Ureter (tissue), 1 donor: ENCODE measurements at regions not wholly inside any gene's neighbourhood (a gene's known extent, or its start where the extent isn't known, plus 50 kb on each side); places are given as distances from the start of the nearest gene placed in this dataset.

Experiments used
- DNase-seq: peaks from one replicate; pipeline ENCODE4 v3.0.0-alpha.2; 2020; ENCODE audit warnings: low spot score
- donor health status: DM: yes; HTN: yes; CAD: no.

DNA sequence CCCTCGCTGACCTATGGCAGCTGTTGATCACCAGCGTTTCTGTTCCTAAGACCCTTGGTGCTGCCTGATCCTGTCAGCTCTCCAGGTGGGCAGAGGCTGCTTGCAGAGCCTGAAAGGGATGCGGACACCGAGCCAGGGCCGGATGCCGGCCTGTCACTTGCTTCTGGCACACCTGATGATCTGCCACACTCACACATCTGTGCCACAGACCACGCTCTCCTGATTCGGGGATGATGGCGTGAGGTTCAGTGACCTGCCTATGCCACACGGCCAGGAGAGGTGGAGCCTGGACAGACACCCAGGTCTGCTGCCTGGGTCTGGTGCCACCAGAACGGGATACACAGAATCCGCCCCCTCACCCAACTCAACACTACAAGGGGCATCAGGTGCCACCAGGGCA, 129.4 kb upstream of the GLI2 start:
- no peak for DNase-seq

DNA sequence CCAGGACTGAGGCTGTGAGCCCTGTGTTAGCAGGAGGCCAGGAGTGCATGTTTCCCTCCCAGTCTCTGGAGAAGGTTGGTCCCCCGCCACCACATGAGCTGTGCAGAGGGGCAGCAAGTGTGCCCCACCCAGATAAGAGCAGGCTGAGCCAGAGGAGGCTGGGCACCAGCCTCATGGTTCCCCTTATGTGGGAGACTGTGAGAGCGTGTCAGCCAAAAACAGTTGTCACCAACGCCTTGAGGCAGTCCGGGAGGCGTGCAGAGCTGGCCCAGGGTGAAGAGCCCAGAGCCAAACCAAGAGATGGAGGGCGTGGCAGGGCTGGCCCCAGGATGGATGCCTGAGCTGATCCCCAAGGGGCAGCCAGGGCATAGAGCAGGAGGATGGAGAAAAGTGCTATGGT, 128.7 kb upstream of the GLI2 start:
- no peak for DNase-seq

DNA sequence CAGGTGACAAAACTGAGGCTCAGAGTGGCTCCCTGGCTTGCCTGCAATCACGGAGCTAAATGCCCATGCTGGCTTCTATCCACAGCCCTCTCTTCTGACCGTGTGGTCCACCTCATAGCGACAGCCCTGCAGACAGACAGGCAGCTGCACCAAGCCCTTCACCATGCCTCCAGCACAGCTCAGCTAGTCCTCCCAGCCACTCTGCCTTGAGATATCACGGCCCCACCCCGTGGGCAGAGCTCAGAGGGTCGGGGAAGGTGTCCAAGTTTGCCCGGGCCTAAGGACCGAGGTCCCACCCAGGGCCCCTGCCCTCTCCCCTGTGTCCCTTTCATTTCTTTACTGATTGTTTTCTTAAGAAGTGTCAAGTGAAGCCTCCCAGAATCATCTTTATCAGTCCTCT, 128.2 kb upstream of the GLI2 start:
- DNase-seq, result no peak

- DNase-seq, result no peak
Measured at GRCh38 chr2:120607996-120608395, 127.7 kb upstream of the GLI2 start.

DNA sequence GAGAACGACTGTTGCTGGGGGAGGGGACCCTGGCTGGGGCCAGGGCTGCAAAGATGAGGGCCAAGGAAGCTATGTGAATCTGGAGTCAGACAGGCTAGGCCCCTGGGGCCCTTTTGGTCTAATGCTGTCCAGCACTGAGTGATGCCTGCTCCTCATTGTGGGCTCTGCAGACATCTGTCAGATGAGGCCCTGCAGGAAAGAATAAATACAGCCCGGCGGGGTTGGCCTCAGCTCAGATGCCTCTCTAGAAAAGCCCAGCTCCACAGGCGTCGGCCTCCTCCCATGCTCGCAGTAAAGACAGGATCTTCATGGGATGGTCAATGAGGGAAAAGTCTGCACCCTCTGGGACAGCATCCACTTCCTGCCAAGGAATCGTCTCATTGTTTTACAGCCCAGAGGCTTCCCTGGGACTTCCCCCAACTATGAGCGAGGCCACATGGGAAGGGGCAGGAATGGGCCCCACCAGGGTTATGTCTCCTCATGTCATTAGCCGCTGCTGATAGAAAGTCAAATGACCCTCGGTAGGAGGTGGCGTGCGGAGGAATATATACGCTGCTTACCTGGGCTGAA, 125.8 kb upstream of the GLI2 start:
- DNase-seq, result no peak

- DNase-seq, result no peak
Measured at GRCh38 chr2:120611016-120611415, 124.7 kb upstream of the GLI2 start.

- DNase-seq, result no peak
Measured at GRCh38 chr2:120611961-120612360, 123.7 kb upstream of the GLI2 start.

GRCh38 chr2:120612471-120612870, 123.2 kb upstream of the GLI2 start:
- DNase-seq, result no peak

DNA sequence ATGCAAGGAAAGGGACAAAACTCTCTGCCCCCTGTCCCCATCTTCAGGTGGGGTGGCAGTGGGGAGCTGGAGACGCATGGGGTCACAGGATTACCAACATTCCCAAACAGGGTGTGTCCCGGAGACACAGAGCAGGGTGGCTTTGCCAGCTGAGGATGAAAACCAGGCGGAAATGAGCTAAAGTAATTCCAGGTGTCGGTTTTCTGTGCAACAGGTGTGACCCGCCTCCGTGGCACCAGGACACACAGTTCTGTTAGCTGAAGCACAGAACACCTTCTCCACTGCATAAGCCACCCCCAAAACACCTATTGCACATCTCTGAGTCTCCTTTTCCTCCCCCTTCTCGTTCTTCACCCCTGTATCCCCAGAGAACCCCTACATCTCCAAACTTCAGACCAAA, 122.7 kb upstream of the GLI2 start:
- DNase-seq, result no peak

DNA sequence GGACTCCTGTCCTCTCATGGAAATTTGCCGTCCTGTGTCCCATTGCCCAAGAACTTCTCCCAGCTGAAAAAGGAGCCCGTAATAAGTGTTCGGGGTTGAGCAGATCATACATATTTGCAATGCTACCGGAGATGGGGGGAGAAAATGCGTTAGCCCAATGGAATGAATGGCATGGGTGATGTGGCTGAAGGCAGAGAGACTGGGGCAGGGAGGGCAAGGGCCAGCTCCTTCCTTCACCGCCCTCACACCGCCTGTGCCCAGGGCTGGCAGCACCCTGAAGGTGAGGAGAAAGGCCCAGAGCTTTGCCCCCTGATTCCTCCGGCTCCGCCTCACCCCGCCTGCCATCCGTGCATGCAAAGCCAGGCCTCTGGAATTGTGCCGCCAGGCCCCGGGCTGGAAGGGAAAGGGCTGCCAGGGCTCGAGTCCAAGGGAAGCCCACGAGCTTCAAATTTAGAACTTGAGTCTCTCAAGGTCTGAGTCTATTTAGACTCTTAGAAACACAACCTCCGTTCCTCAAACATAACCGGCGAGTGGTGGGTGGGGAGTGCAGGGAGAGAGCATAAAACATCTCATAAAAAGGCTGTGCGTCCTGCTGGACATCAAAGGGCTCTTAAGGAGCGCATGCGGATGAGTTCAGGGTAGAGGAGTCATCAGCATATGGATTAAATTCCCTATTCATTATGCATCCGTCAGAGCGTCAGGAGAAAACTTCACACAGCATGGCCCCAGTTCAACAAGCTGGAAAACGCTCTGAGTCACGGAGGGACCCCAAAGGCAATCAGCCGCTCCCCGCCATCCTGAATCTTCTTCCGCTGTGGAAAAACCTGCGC, 121.7 kb upstream of the GLI2 start:
- DNase-seq, result no peak

- no peak for DNase-seq
Measured at GRCh38 chr2:120614901-120615300, 120.8 kb upstream of the GLI2 start.

GRCh38 chr2:120616261-120616660, 119.4 kb upstream of the GLI2 start:
- DNase-seq, result no peak

DNA sequence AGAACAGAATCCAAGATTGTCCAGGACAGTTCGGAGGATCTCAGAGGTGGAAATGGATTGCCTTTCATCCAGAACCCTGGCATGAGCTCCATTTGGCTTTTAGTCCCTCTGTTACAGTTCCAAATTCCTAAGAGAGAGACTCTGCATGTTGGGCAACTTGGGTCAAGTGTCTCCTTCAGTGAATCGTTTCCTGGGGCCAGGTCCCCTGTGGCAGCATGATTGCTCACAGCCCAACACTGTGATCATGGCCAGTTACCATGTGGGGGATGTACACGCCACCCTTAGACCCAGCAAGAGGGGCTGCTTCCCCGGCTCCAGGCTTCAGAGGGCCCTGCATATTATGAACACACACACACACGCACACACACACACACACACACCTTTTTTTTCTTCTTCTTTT, 118.6 kb upstream of the GLI2 start:
- DNase-seq, result no peak

DNA sequence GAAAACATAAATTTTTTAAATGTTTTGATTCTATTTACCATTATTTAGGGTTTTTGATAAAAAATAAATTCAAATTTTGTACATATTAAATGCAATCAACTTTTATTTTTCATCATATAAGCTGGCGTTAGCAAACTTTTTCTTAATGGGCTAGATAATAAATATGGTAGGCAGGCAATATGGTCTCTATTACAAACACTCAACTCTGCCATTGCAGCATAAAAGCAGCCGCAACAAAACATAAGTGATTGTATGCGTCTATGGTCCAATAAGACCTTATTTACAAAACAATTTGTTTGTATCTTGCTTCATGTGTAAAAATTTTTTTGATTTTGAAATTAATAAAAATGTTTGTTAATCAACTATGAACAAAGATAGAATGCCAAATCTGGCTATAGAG, 116.8 kb upstream of the GLI2 start:
- no peak for DNase-seq

- no peak for DNase-seq
Measured at GRCh38 chr2:120619579-120619978, 116.1 kb upstream of the GLI2 start.

- no peak for DNase-seq
Measured at GRCh38 chr2:120620025-120620793, 115.5 kb upstream of the GLI2 start.

DNA sequence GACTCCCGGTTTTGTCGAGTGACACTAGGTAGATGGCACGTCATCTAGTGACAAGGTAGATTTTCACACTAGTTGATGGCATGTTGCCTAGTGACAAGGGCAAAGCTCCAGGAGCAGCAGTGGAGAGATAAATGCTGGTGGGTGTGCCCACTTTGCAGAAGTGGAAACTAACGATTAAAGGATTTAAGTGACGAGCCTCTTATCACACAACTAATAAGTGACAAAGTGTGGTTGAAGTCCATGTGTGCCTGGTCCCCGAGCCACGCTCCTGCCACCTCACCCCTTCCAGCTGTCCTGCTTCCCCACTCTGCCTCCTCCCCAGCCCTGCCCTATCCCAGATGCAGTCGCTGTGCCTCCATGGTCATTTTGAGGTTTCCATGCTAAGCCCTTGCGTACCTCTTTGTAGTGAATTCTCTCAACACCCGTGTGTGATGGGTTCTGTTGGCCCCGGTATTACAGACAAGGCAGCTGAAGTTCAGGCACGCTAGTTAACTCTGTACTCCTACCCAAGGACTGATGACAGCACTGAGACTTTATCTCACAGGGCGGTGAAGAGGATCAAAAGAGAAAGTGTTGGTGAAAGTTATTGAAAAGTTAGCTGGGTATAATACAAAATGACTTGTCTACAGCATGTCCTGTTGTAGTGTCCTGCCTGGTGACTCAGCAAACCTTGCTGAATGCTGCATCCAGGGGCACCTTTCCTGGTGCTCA, 113.4 kb upstream of the GLI2 start:
- no peak for DNase-seq

DNA sequence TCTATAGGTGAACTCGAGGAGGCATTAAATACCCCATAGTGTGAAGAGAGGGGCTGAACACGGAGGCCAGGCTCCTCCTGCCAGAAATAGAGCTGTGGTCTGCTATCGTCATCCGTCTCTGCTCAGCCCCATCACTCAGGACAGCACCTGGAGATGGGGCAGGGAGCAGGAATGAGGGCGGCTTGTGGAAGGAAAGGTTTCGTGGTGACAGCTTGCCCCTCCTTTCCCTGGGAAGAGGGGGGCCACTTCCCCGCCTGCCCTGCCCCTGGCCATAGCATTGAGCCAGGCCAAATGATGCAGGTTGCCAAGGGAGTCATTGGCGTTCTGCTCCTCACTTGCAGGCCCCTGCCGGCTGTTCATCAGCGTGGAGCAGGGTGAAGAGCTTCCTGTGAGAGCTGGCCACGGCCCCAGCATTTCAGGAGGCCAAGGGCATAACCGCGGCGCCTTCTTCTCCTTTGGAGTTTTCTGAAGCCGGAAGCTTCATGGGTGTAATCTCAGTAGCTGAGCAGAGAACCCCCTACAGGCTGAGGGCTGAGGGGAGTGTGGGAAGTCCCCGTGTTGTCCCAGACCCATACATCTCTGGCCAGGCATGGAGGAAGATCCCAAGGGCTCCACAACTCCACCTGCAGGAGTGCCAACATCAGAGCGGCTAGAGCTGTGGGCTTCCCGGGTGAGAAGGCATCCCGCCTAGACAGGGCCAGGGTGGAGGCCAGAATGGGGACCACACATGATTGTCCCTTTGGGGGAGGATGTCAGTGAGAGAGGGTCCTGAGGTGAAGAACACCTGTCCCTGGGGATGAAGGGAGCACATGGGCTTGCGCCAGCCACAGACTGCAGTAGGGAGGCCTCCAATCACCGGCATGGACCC, 112.5 kb upstream of the GLI2 start:
- DNase-seq, result no peak

DNA sequence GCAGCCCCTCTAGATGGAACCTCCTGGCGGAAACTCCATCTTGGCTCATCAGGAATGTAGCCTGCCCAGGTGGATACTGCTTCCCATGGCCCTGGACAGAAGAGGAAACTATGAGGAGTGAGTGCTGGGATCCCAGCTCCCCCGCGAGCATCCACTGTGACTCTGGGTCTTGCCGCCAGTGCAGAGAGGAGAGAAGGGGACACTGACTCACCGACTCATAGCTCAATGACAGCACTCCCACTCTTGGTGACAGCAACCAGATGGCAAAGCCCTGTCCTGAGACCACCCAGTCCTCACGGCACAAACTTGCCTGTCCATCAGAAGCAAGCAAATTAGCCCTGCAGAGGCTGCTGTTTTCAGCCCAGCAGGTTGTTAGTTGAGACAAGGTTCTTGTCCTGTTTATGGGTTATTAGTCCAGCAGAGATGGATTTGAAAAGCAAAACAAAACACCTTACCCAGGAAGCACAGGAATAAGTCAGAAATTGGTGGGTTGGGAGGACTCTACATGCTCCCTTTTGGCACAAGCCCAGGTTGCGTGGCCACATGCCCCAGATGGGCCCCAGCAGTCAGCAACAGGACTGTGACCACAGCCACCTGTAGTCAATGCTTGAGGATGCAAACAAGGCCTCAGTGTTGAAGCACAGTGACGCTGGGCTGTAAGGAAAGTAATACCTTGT, 111.5 kb upstream of the GLI2 start:
- DNase-seq, result no peak

DNA sequence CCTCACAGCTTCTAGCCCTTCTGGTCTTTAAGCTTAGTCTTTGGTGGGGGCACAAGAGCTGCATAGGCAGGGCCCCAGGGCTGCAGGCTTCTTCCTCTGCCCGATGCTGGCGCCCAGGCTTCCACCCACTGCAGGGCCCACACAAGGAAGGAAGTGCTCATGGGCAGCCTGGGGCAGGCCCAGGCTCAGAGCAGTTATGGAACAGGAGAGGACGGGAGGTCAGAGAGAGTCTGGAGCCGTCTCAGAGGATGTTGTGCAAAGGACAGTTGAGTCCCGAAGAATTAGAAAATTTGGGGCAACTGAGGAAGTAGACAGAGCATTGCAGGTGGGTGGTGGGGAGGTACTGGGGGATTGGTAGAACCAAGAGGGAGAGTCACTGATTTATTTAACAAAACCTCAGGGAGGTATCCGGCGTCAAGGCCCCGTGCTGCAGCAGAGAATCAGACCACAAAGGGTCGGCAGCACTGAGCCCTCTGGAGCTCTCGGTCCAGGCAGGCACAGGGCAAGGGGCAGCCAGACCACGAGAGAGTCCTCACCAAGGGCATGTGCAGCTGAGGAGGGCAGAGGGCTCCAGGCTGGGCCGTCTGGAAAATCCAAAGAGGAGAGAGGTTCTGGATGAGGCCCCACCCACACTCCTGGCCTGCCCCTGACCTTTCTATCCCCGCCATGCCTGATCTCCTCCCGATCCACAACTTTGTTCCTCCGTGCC, 110.8 kb upstream of the GLI2 start:
- no peak for DNase-seq
